Smooth muscle cell (in vitro differentiated cells): ENCODE measurements at regions not wholly inside any gene's neighbourhood (a gene's known extent, or its start where the extent isn't known, plus 50 kb on each side); places are given as distances from the start of the nearest gene placed in this dataset.
"Not testable (repeated sequence)": the region's sequence is repeated elsewhere in the genome, so short reads cannot be mapped to it uniquely, and the experiment has no call there.

ENCODE experiments used
- DNase-seq: peaks from one replicate; lab custom pipeline; 2025; ENCODE audit not compliant: unreplicated experiment; lab: John Stamatoyannopoulos, UW
- H2AFZ ChIP-seq: fragments of 200-600 bp; sonication (generic); 2 replicates; pipeline ENCODE4 v1.6.0; 2016; ENCODE audit warnings: antibody characterized with exemption, low read depth, mild to moderate bottlenecking
- H3F3A ChIP-seq: fragments of 200-600 bp; sonication (generic); 2 replicates; pipeline ENCODE4 v1.6.0; 2017; ENCODE audit warnings: antibody characterized with exemption, low read depth
- H3K27ac ChIP-seq: fragments of 200-600 bp; sonication (generic); 2 replicates; pipeline ENCODE4 v1.5.1; 2016; ENCODE audit warnings: low read depth, mild to moderate bottlenecking
- H3K27me3 ChIP-seq: fragments of 200-600 bp; sonication (generic); 2 replicates; pipeline ENCODE4 v1.6.1; 2016; ENCODE audit warnings: low read depth, mild to moderate bottlenecking
- H3K36me3 ChIP-seq: fragments of 200-600 bp; sonication (generic); 2 replicates; pipeline ENCODE4 v1.5.1; 2016; ENCODE audit warnings: low read depth
- H3K4me1 ChIP-seq: fragments of 200-600 bp; sonication (generic); 2 replicates; pipeline ENCODE4 v1.5.1; 2016; ENCODE audit warnings: low read depth
- H3K4me2 ChIP-seq: fragments of 200-600 bp; sonication (generic); 2 replicates; pipeline ENCODE4 v1.6.0; 2016; ENCODE audit warnings: mild to moderate bottlenecking
- H3K4me3 ChIP-seq: fragments of 200-600 bp; sonication (generic); 2 replicates; pipeline ENCODE4 v1.5.1; 2016; ENCODE audit warnings: mild to moderate bottlenecking
- H3K79me2 ChIP-seq: fragments of 200-600 bp; sonication (generic); 2 replicates; pipeline ENCODE4 v1.6.0; 2016; ENCODE audit warnings: low read depth, mild to moderate bottlenecking
- H3K9ac ChIP-seq: fragments of 200-600 bp; sonication (generic); 2 replicates; pipeline ENCODE4 v1.6.0; 2016; ENCODE audit warnings: low read depth
- H3K9me3 ChIP-seq: fragments of 200-600 bp; sonication (generic); replicated peaks from 2 replicates; pipeline ENCODE4 v1.5.1; 2016; ENCODE audit warnings: low read depth
- H4K20me1 ChIP-seq: fragments of 200-600 bp; sonication (generic); 2 replicates; pipeline ENCODE4 v1.6.0; 2016; ENCODE audit warnings: low read depth
- WGBS: methylation state at CpG from one replicate; pipeline ENCODE4 v1.1.7; 2016; ENCODE audit warnings: low lambda C conversion rate; 5-methylcytosine and 5-hydroxymethylcytosine counted together
- TF ChIP-seq, protein P1 (sequence below): fragments of 200-600 bp; sonication (generic); IDR thresholded peaks from 2 replicates; pipeline ENCODE4 v1.5.1; 2017; ENCODE audit warnings: borderline replicate concordance, mild to moderate bottlenecking, antibody characterized with exemption; ENCODE audit not compliant: insufficient read depth, poor library complexity, severe bottlenecking

DNA sequence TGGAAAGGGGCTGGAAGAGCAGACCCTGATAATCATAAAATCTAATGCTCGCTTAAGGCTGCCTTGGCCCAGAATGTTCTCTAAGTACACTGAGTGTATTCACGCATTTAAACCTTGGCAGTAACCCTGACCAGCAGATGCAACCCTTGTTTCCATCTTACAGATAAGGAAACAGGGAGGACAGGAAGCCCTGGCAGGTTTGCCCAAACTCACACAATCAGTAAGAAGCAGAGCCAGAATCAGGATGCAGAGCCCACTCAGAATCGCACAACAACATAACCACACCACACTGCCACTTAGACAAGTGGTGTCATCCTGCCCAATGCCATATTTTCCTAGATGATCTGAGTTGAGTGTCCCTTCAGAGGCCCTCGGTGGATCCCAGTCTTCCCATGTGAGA, 214.5 kb upstream of the HES1 start:
- WGBS: 91% methylated on average over 4 of the region's 4 CpGs
- Histone ChIP-seq H4K20me1 (no peaks in the 10 kb centered on the region), H3K9ac (no peak overlapping the region), H3K9me3 (no peaks in the 10 kb centered on the region), H3K4me1 (peaks cover 17% of the 10 kb centered on the region), H3K36me3 (no peaks in the 10 kb centered on the region), H3K27me3 (no peaks in the 10 kb centered on the region), H3K4me2 (no peak overlapping the region), H2AFZ (no peak overlapping the region), H3K4me3 (no peak overlapping the region), H3K79me2 (no peaks in the 10 kb centered on the region), H3F3A (no peaks in the 10 kb centered on the region), H3K27ac (no peak overlapping the region)
- no peak for DNase-seq
- TF ChIP-seq, protein P1, sequence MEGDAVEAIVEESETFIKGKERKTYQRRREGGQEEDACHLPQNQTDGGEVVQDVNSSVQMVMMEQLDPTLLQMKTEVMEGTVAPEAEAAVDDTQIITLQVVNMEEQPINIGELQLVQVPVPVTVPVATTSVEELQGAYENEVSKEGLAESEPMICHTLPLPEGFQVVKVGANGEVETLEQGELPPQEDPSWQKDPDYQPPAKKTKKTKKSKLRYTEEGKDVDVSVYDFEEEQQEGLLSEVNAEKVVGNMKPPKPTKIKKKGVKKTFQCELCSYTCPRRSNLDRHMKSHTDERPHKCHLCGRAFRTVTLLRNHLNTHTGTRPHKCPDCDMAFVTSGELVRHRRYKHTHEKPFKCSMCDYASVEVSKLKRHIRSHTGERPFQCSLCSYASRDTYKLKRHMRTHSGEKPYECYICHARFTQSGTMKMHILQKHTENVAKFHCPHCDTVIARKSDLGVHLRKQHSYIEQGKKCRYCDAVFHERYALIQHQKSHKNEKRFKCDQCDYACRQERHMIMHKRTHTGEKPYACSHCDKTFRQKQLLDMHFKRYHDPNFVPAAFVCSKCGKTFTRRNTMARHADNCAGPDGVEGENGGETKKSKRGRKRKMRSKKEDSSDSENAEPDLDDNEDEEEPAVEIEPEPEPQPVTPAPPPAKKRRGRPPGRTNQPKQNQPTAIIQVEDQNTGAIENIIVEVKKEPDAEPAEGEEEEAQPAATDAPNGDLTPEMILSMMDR: no peak

DNA sequence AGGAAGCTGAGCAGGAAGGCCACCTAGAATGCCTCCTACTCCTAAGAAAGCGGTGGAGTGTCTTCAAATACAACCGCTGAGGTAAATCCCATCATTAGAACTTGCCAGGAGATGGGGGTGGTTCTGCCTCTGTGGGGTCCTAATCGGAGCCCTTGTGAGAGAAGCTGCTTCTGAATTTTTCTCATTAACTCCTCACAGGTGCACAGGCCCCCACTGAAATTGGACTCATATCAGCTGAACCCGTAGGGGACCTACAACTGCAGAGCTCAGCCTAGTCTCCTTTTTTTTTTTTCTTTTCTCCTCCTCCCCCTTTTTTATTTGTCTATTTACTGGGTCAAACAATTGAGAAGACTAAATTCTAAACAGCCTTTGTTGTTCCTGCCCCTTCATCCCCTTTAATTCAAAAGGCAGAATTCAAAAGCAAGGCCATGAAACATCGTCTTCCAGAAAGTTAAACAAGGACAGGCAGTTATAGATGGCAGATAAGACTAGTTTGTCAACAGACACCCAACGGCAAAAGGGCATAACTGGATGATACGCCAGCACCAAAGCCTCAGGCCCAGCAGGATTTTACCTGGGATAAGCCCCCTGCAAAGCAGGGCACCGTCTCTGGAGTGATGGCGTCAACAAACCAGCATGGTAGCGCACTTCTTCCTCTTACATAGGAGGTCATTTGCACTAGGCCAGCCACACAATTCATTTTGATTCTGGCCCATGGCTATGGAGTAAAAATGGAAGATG, 213.7 kb upstream of the HES1 start:
- Histone ChIP-seq H3K9me3 (no peaks in the 10 kb centered on the region), H3K9ac (no peak overlapping the region), H3K27me3 (no peaks in the 10 kb centered on the region), H3K4me1 (peaks cover 10% of the 10 kb centered on the region), H3K4me3 (no peak overlapping the region), H3K79me2 (no peaks in the 10 kb centered on the region), H4K20me1 (no peaks in the 10 kb centered on the region), H3K27ac (no peak overlapping the region), H3F3A (no peaks in the 10 kb centered on the region), H2AFZ (no peak overlapping the region), H3K36me3 (no peaks in the 10 kb centered on the region), H3K4me2 (no peak overlapping the region)
- no peak for DNase-seq
- WGBS: 95% methylated on average over 10 of the region's 10 CpGs
- TF ChIP-seq, protein P1: no peak

DNA sequence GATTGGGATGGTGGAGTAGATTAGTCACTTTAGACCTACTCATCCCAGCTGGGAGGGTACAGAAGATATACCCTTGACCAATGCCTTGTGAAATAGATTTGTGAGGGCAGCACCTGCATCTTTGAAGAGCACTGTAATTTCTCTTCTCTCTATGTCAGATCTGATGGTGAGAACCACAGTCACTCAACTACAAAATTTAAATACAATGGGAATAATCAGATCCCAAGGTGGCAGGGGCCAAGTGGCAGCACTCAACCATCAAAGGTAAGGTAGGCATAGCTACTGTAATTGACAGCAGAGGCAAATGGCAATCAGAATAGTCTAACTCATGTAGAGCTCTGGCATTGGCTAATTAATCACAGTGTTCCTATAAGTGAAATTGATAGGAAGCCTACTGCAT, 212.0 kb upstream of the HES1 start:
- H3K4me2 ChIP-seq, H4K20me1 ChIP-seq, H3K9ac ChIP-seq, H3K79me2 ChIP-seq, H3K27ac ChIP-seq, H3K4me1 ChIP-seq, H3K9me3 ChIP-seq, H3K4me3 ChIP-seq, DNase-seq, H3F3A ChIP-seq, H3K36me3 ChIP-seq, H2AFZ ChIP-seq, H3K27me3 ChIP-seq: not testable (repeated sequence)

DNA sequence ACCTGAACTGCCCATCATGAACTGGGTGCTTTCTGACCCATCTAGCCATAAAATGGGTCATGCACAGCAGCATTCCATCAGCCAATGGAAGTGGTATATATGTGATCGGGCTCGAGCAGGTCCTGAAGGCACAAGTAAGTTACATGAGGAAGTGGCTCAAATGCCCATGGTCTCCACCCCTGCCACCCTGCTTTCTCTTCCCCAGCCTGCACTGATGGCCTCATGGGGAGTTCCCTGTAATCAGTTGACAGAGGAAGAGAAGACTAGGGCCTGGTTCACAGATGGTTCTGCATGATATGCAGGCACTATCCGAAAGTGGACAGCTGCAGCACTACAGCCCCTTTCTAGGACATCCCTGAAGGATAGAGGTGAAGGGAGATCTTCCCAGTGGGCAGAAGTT, 209.9 kb upstream of the HES1 start:
- H4K20me1 ChIP-seq, H3K4me2 ChIP-seq, H3K36me3 ChIP-seq, H3K27ac ChIP-seq, DNase-seq, H3K27me3 ChIP-seq, H3K4me1 ChIP-seq, H3K9ac ChIP-seq, H3F3A ChIP-seq, H3K9me3 ChIP-seq, H3K79me2 ChIP-seq, H2AFZ ChIP-seq, H3K4me3 ChIP-seq: not testable (repeated sequence)
- 100% methylated on average over 3 of the region's 3 CpGs for WGBS

DNA sequence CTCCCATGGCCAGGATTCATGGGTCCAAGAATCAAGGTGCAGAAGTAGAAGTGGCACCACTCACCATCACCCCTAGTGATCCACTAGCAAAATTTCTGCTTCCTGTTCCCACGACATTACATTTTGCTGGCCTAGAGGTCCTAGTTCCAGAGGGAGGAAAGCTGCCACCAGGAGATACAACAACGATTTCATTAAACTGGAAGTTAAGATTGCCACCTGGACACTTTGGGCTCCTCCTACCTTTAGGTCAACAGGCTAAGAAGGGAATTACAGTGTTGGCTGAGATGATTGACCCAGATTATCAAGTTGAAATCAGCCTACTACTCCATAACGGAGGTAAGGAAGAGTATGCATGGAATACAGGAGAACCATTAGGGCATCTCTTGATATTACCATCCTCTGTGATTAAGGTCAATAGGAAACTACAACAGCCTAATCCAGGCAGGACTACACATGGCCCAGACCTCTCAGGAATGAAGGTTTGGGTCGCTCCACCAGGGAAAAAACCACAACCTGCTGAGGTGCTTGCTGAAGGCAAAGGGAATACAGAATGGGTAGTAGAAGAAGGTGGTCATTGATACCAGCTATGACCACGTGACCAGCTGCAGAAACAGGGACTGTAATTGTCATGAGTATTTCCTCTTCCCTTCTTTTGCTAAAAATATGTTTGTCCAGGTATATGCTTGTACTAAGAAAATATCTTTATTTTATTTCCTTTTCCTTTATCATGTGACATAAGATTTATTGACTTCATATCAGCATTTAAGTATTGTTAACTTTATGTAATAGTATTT, 208.3 kb upstream of the HES1 start:
- H3K4me2 ChIP-seq, H2AFZ ChIP-seq, H3K4me1 ChIP-seq, H3K9me3 ChIP-seq, H3K27me3 ChIP-seq, H3K9ac ChIP-seq, H3F3A ChIP-seq, DNase-seq, H3K4me3 ChIP-seq, H4K20me1 ChIP-seq, H3K79me2 ChIP-seq, H3K27ac ChIP-seq, H3K36me3 ChIP-seq: not testable (repeated sequence)
- 94% methylated on average over 5 of the region's 5 CpGs for WGBS
